Daoy (cell line): ENCODE measurements at regions not wholly inside any gene's neighbourhood (a gene's known extent, or its start where the extent isn't known, plus 50 kb on each side); places are given as distances from the start of the nearest gene placed in this dataset.

Experiments
- DNase-seq: peaks from one replicate; pipeline ENCODE4 v3.0.0-alpha.2; 2015; ENCODE audit warnings: low read depth

- DNase-seq, result no peak
Observed at GRCh38 chr2:6410313-6410712, 455.4 kb downstream of the CMPK2 start.

DNA sequence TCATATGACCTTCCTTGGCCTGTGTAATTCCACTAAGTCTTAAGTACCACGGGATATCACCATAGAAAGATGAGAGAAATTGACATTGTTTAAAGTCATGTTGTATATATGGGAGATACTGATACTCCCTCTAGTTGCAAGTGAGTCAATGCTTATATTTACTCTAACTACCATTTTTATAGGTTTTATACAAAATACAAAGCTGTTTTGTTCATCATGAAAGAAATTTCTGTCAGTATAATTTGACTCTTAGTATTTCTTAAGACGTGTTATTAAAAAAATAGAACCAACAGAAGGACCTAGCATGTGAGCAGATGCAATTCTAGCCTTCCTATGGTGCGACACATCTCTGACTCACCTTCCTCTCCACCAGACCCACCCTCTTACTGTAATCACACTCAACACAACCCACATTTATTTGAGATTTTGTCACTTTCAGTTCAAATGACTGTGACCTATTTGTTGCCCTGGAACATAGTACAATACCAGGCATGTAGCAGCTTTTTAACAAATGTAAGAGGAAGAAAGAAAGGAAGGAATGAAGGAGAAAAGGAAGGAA is 453.1 kb downstream of the CMPK2 start:
- no peak for DNase-seq

DNA sequence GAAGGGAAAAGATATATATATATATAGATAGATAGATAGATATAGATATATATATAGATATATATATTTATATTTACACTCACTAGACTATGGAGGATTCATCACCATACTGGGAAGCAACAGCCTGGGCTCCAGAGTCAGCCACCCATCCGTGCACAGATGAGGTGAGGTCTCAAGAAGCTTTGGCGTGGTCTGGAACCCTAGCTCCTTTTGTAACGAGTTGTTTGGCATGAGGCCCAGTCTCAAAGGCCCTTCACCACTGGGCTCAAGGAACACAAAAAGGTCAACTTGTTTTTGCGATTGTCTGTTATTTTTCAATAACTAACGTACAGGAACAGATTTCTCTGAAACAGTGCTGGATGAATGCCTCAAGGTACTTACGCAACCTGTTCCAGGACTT is 448.7 kb downstream of the CMPK2 start:
- no peak for DNase-seq

GRCh38 chr2:6418291-6418690 is 447.4 kb downstream of the CMPK2 start:
- no peak for DNase-seq

DNA sequence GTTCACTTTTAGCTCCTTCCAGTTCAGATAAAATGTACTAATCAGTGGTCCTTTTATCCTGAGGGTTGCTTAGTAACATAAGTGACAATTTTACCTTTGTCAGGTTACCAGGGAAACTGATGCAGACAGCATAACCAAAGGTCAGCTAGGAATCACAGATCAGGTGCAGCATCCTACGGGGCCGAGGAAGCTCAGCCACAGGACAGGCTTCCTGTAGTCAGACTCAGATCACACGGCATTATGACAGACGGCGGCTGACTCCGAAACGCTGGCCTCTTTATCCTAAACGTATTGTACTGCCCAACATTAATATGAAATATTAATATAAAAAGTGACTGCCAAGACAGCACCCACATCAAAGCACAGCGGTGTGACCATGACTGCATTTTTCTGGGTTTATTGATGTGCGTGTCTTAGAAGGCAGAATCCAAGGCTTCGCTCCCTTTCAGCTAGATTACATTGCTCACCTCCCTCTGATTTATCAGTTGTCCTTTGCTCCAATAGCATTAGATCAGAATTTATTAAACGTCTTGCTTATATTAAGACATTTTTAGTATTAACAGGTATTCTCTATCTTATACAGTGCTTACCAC is 444.5 kb downstream of the CMPK2 start:
- DNase-seq, result no peak

GRCh38 chr2:6421888-6422287 is 443.8 kb downstream of the CMPK2 start:
- DNase-seq, result no peak

DNA sequence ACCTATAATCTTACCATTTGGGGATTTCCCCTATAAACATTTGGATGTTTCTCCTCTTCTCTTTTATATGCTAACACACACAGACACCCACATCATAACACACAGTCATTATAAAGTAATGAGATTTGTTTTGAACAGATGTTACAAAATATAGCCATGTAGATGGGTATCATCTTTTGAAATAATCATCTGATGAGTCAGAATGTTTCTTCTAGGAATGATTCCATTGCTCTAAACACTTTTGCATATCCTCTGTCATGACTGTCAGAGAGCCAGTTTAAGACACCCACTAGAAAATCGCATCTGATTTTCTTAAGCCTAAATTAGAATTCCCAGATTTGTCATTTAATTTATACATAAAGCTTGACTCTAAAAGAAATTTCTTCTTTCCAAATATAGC is 442.6 kb downstream of the CMPK2 start:
- no peak for DNase-seq

GRCh38 chr2:6423944-6424343 is 441.8 kb downstream of the CMPK2 start:
- no peak for DNase-seq

GRCh38 chr2:6425032-6425431 is 440.7 kb downstream of the CMPK2 start:
- no peak for DNase-seq

GRCh38 chr2:6429210-6429986 is 436.3 kb downstream of the CMPK2 start:
- no peak for DNase-seq

GRCh38 chr2:6434438-6434837 is 431.3 kb downstream of the CMPK2 start:
- DNase-seq, result no peak

GRCh38 chr2:6441800-6442199 is 423.9 kb downstream of the CMPK2 start:
- DNase-seq, result no peak

- DNase-seq, result no peak
Observed at GRCh38 chr2:6442252-6442985, 423.3 kb downstream of the CMPK2 start.

DNA sequence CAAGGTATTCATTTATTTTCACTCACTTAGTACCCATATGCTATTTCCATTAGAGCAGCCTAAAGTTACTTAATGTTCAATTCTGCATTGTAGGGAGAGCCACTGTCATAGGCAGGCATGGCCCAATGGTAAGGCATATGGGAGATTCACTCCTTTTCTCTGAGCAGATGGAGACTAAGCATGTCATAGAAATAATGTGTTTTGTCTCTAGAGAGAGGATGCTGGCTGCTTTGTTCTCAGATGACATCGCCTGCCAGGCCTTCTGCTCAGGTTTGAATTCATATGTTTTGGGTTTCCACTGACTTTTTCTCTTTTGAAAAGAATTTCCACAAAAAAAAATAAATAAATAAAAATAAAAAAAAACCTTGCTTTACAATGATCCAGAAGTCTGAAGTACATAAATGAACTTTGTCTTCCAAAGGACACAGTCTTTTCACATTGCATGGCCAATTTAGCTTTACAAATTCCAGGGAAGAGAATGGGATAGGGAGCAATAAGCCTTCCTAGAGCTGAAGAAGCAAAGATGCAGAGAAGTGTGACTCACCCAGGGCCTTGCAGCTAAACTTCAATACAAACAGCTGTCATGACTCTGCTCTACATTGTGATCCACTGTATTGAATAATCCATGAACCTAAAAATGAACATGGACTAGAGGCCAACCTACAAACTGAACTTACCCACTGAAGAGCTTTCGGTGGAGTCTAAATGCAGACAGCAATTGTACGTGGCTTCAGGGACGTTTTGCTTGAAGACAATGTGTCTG is 422.5 kb downstream of the CMPK2 start:
- DNase-seq, result no peak

DNA sequence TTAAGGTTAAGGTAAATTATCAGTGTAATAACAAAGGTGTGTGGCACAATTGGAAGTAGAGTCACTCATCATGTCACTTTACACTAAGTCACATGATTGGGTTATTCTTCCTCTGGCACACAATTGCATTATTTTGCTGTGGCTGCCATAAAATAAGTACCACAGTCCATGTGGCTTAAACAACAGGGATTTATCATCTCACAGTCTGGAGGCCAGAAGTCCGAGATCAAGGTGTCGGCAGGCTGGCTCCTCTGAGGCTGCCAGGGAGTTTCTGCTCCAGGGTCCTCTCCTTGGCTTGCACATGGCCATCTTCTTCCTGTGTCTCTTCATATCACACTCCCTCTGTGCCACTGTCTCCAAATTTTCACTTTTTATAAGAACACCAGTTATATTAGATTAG is 421.2 kb downstream of the CMPK2 start:
- no peak for DNase-seq

DNA sequence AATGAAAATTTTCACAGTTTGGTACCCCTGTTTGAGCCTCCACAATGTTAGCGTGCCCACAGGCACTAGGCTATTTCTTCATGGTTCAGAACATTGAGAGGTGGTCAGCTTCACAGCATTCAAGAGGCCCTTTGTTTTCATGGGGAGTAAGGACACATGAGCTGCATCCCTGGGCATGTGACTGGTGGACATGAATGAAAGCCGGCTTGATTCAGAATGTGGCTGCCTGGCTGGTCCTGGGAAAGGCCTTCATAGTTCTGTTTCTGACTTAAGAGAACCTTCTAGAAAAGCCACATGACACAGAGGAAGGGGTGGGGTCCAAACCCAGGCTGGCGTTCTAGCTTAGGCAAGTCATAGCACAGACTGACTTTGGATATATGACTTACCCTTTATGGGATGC is 420.6 kb downstream of the CMPK2 start:
- DNase-seq, result no peak

- no peak for DNase-seq
Observed at GRCh38 chr2:6446938-6447608, 418.6 kb downstream of the CMPK2 start.

DNA sequence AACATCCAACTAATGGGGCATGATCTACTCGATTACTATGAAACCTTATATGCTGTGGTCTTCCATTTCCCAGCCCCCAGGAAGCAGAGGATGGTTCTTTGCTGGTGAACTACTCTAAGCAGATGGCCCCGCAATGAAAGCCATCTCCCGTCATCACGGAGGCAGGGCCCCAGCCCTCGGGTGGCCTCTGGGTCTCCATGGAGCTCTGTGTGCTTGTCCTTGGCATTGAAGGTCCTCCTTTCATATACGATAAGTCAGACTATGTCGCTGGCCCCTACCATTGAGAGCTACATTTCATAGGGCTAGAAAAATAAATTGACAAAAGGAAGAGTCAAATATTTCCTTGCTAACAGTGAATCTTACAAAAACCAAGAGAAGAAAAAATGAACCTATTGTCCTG is 416.8 kb downstream of the CMPK2 start:
- no peak for DNase-seq

DNA sequence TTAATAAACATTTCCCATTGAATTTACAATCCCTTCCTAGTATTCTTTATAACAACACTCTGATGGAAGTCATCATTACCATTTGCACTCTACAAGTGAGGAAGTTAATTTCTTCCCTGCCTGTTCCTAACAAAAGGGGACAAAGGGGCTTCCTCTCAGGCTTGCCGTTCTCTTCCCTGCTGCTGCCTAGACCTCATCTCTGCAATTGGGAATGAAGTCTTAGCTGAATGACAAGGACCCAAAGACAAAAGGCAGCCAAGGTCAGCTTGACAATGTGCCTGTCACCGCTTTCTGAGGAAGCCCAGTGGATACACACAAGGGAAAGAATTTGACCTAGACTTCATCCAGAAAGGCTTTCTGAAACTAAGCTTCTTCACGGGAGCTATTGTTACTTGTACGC is 416.4 kb downstream of the CMPK2 start:
- no peak for DNase-seq

DNA sequence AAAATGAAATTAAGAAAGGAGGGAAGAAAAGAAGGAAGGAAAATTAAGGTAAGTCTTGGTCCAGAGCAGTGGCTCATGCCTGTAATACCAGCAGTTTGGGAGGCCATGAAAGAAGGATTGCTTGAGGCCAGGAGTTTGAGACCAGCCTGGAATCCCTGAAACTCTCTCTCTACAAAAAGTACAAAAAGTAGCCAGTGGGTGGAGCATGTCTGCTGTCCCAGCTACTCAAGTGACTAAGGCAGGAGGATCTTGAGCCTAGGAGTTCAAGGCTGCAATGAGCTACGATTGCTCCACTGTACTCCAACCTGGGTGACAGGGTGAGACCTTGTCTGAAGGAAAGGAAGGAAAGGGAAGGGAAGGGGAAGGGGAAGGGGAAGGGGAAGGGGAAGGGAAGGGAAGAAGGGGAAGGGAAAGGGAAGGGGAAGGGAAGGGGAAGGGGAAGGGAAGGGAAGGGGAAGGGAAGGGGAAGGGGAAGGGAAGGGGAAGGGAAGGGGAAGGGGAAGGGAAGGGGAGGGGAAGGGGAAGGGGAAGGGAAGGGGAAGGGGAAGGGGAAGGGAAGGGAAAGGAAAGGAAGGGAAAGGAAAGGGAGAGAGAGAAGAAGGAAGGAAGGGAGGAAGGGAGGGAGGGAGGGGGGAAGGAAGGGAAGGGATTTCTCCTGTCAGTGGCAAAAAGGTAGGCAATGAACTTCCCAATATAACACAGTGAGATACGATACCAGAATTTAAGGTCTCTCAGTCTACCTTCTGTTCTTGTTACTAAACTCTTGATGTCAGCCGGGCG is 412.8 kb downstream of the CMPK2 start:
- DNase-seq, result no peak
